ENCODE measurements at regions not wholly inside any gene's neighbourhood (a gene's known extent, or its start where the extent isn't known, plus 50 kb on each side); places are given as distances from the start of the nearest gene placed in this dataset.

- no peaks in the 10 kb centered on the region for H3K36me3 Mint-ChIP-seq (ENCODE audit: insufficient read depth, unreplicated experiment)
- no peaks in the 10 kb centered on the region for H3K9me3 Mint-ChIP-seq (ENCODE audit: unreplicated experiment)
- TF ChIP-seq CTCF (IDR thresholded peaks at IDR 0.05; ENCODE audit: unreplicated experiment), result no peak
- H3K27me3 Mint-ChIP-seq (ENCODE audit: insufficient read depth, unreplicated experiment), result no peaks in the 10 kb centered on the region
- H3K4me1 Mint-ChIP-seq (ENCODE audit: insufficient read depth, unreplicated experiment), result no peaks in the 10 kb centered on the region
- H3K27ac Mint-ChIP-seq (ENCODE audit: low read depth, unreplicated experiment), result no peak overlapping the region
- POLR2A ChIA-PET, result no interaction called here
- no peak overlapping the region for H3K4me3 Mint-ChIP-seq (ENCODE audit: unreplicated experiment)
- no peak for DNase-seq (ENCODE audit: unreplicated experiment)
- CTCF ChIA-PET, result interaction anchor here (0.8 kb wide), 1 partner anchor 12 kb away, joined by 3 read pairs; no protein-coding TSS in a partner anchor
- intact Hi-C loops (cut with micrococcal nuclease), result no loop called here
- BruUV-seq (replicated peaks), result no TSS peak
Observed at GRCh38 chr14:66371776-66372175, 114.4 kb upstream of the CCDC196 start.

GRCh38 chr14:66375046-66375964 is 110.9 kb upstream of the CCDC196 start:
- no peak for TF ChIP-seq CTCF (IDR thresholded peaks at IDR 0.05; ENCODE audit: unreplicated experiment)
- Mint-ChIP-seq H3K36me3 (ENCODE audit: insufficient read depth, unreplicated experiment) (no peaks in the 10 kb centered on the region), H3K4me1 (ENCODE audit: insufficient read depth, unreplicated experiment) (no peaks in the 10 kb centered on the region), H3K9me3 (ENCODE audit: unreplicated experiment) (no peaks in the 10 kb centered on the region), H3K27me3 (ENCODE audit: insufficient read depth, unreplicated experiment) (no peaks in the 10 kb centered on the region), H3K27ac (ENCODE audit: low read depth, unreplicated experiment) (no peak overlapping the region), H3K4me3 (ENCODE audit: unreplicated experiment) (no peak overlapping the region)
- CTCF ChIA-PET, result interaction anchor here (0.9 to 2.5 kb wide), 2 partner anchors 16 to 28 kb away, joined by 3 to 8 read pairs; no protein-coding TSS in a partner anchor
- DNase-seq (ENCODE audit: unreplicated experiment), result no peak
- no TSS peak for BruUV-seq (replicated peaks)
- intact Hi-C loops (cut with micrococcal nuclease), result no loop called here
- POLR2A ChIA-PET, result no interaction called here

GRCh38 chr14:66377574-66377973 is 108.6 kb upstream of the CCDC196 start:
- Mint-ChIP-seq H3K4me3 (ENCODE audit: unreplicated experiment) (no peak overlapping the region), H3K4me1 (ENCODE audit: insufficient read depth, unreplicated experiment) (no peaks in the 10 kb centered on the region), H3K9me3 (ENCODE audit: unreplicated experiment) (no peaks in the 10 kb centered on the region), H3K36me3 (ENCODE audit: insufficient read depth, unreplicated experiment) (no peaks in the 10 kb centered on the region), H3K27ac (ENCODE audit: low read depth, unreplicated experiment) (no peak overlapping the region), H3K27me3 (ENCODE audit: insufficient read depth, unreplicated experiment) (no peaks in the 10 kb centered on the region)
- TF ChIP-seq CTCF (IDR thresholded peaks at IDR 0.05; ENCODE audit: unreplicated experiment), result no peak
- intact Hi-C loops (cut with micrococcal nuclease), result no loop called here
- POLR2A ChIA-PET, result no interaction called here
- DNase-seq (ENCODE audit: unreplicated experiment), result no peak
- no TSS peak for BruUV-seq (replicated peaks)
- CTCF ChIA-PET, result interaction anchor here (0.6 to 2.5 kb wide), 3 partner anchors 16 to 18 kb away, joined by 4 to 8 read pairs (median 4); no protein-coding TSS in a partner anchor

- H3K27ac Mint-ChIP-seq (ENCODE audit: low read depth, unreplicated experiment), result no peak overlapping the region
- H3K36me3 Mint-ChIP-seq (ENCODE audit: insufficient read depth, unreplicated experiment), result no peaks in the 10 kb centered on the region
- peak; percentile 40 for DNase-seq (ENCODE audit: unreplicated experiment)
- no peaks in the 10 kb centered on the region for H3K27me3 Mint-ChIP-seq (ENCODE audit: insufficient read depth, unreplicated experiment)
- BruUV-seq (replicated peaks), result no TSS peak
- no peaks in the 10 kb centered on the region for H3K4me1 Mint-ChIP-seq (ENCODE audit: insufficient read depth, unreplicated experiment)
- no peaks in the 10 kb centered on the region for H3K9me3 Mint-ChIP-seq (ENCODE audit: unreplicated experiment)
- ChIA-PET POLR2A (no interaction called here), CTCF (no interaction called here)
- intact Hi-C loops (cut with micrococcal nuclease), result no loop called here
- H3K4me3 Mint-ChIP-seq (ENCODE audit: unreplicated experiment), result no peak overlapping the region
- TF ChIP-seq CTCF (IDR thresholded peaks at IDR 0.05; ENCODE audit: unreplicated experiment), result no peak
Observed at GRCh38 chr14:66378712-66379505, 107.3 kb upstream of the CCDC196 start.

Data from MCF 10A (cell line).